HepG2 (cell line): ENCODE measurements at regions not wholly inside any gene's neighbourhood (a gene's known extent, or its start where the extent isn't known, plus 50 kb on each side); places are given as distances from the start of the nearest gene placed in this dataset.
"Not testable (repeated sequence)": the region's sequence is repeated elsewhere in the genome, so short reads cannot be mapped to it uniquely, and the experiment has no call there.

ENCODE experiments used
- ATAC-seq: fragments of 200-7000 bp; cut with Tn5 transposase; 3 replicates; pipeline ENCODE4 v1.9.1; 2020; ENCODE audit warnings: mild to moderate bottlenecking, moderate library complexity
- BruUV-seq: library from RNA; stranded (reverse); fragments of 400-500 nt; replicated peaks from 2 replicates; lab custom pipeline; 2021; lab: Mats Ljungman, UMichigan
- CTCF ChIA-PET: fragments of 300-600 bp; formaldehyde crosslinking; extraction: SDS; loops from one replicate; lab custom pipeline; 2021; ENCODE audit warnings: low total read pairs, inconsistent platforms, low intra/inter-chr PET ratio; lab: Yijun Ruan, JAX
- POLR2A ChIA-PET: fragments of 350-600 bp; sonication (Branson Sonifier 250); formaldehyde crosslinking; loops from one replicate; lab custom pipeline; 2020; ENCODE audit warnings: antibody characterized with exemption, inconsistent platforms; lab: Yijun Ruan, JAX
- DNase-seq: peaks from one replicate; pipeline ENCODE4 v3.0.0-alpha.2; 2015; ENCODE audit warnings: low spot score
- FAIRE-seq: peaks from 3 replicates; lab custom pipeline; 2011; peaks lifted over from hg19 to GRCh38; lab: Jason Lieb, UNC
- H2AFZ ChIP-seq: one replicate; pipeline ENCODE4 v1.6.1; 2011; ENCODE audit warnings: low read length, inconsistent platforms
- H3K27ac ChIP-seq: fragments of 300-600 bp; 3 replicates; pipeline ENCODE4 v1.8.0; 2011; ENCODE audit warnings: mixed run types, mild to moderate bottlenecking, mixed read lengths, low read length, inconsistent platforms; ENCODE audit not compliant: insufficient read depth; ENCODE audit errors: extremely low read length
- H3K27me3 ChIP-seq, 2 experiments: fragments of 200-600 bp in 1 of 2; 2 replicates in 1 of 2; 3 replicates in 1 of 2; pipeline versions ENCODE4 v1.6.0 to v1.8.0; 2011; ENCODE audit warnings: low read length in 2 of 2, mild to moderate bottlenecking in 2 of 2, moderate library complexity in 2 of 2, inconsistent platforms in 1 of 2; ENCODE audit not compliant: insufficient read depth in 2 of 2, control insufficient read depth in 1 of 2
- H3K36me3 ChIP-seq, 2 experiments: fragments of 200-600 bp in 1 of 2; replicated peaks in 1 of 2; 2 replicates in 1 of 2; 3 replicates in 1 of 2; pipeline versions ENCODE4 v1.5.1 to v1.8.0; 2011; ENCODE audit warnings: low read length in 2 of 2, inconsistent platforms in 1 of 2; ENCODE audit not compliant: insufficient read depth in 2 of 2, control insufficient read depth in 1 of 2
- H3K4me1 ChIP-seq: 2 replicates; pipeline ENCODE4 v1.5.1; 2012; ENCODE audit warnings: low read length, inconsistent platforms; ENCODE audit not compliant: insufficient read depth
- H3K4me2 ChIP-seq: 2 replicates; pipeline ENCODE4 v1.6.0; 2011; ENCODE audit warnings: low read depth, low read length, inconsistent platforms
- H3K4me3 ChIP-seq, 3 experiments: fragments of 200-600 bp in 1 of 3; sonication (generic), shearing (Covaris generic) in 1 of 3; replicated peaks in 1 of 3; 2 replicates each; pipeline ENCODE4 v1.5.1; 2011 to 2016; ENCODE audit warnings: low read length in 3 of 3, inconsistent platforms in 2 of 3, low read depth in 2 of 3, mild to moderate bottlenecking in 2 of 3, control low read depth in 1 of 3, mixed read lengths in 1 of 3; ENCODE audit not compliant: insufficient read depth in 1 of 3
- H3K79me2 ChIP-seq: one replicate; pipeline ENCODE4 v1.6.1; 2011; ENCODE audit warnings: low read length, inconsistent platforms; ENCODE audit not compliant: insufficient read depth
- H3K9ac ChIP-seq: 2 replicates; pipeline ENCODE4 v1.6.0; 2011; ENCODE audit warnings: mild to moderate bottlenecking, low read depth, low read length, inconsistent platforms; ENCODE audit not compliant: insufficient read depth
- H3K9me3 ChIP-seq: 2 replicates; pipeline ENCODE4 v1.5.1; 2012; ENCODE audit warnings: mild to moderate bottlenecking, low read length
- H4K20me1 ChIP-seq: 2 replicates; pipeline ENCODE4 v1.6.0; 2011; ENCODE audit warnings: inconsistent platforms, mild to moderate bottlenecking, low read length, moderate library complexity; ENCODE audit not compliant: insufficient read depth
- CCAR2 ChIP-seq: fragments of 200-400 bp; formaldehyde crosslinking; optimal IDR thresholded peaks from 2 replicates; pipeline ENCODE3; 2018; ENCODE audit warnings: low read depth, mild to moderate bottlenecking, low read length, moderate library complexity
- ETV6 ChIP-seq: sonication (generic); formaldehyde crosslinking; conservative IDR thresholded peaks from 2 replicates; pipeline ENCODE4 v1.4.0; 2020; ENCODE audit warnings: missing genetic modification reagents
- GLMP ChIP-seq: sonication (generic); formaldehyde crosslinking; IDR thresholded peaks from 2 replicates; pipeline ENCODE4 v1.9.0; 2021; ENCODE audit warnings: missing genetic modification reagents, mild to moderate bottlenecking, borderline replicate concordance
- HMG20A ChIP-seq: IDR thresholded peaks from 2 replicates; pipeline ENCODE4 v1.6.1; 2016; ENCODE audit warnings: borderline replicate concordance
- ONECUT2 ChIP-seq: sonication (generic); formaldehyde crosslinking; IDR thresholded peaks from 2 replicates; pipeline ENCODE4 v1.4.0; 2020; ENCODE audit warnings: missing genetic modification reagents
- SP4 ChIP-seq: sonication (generic); formaldehyde crosslinking; IDR thresholded peaks from 2 replicates; pipeline ENCODE4 v1.8.1; 2023; ENCODE audit warnings: mild to moderate bottlenecking, missing genetic modification reagents
- ZBTB7A ChIP-seq: sonication (generic); formaldehyde crosslinking; IDR thresholded peaks from 2 replicates; pipeline ENCODE4 v1.8.0; 2022; ENCODE audit warnings: mild to moderate bottlenecking, missing genetic modification reagents
- ZMYM4 ChIP-seq: sonication (generic); formaldehyde crosslinking; IDR thresholded peaks from 2 replicates; pipeline ENCODE4 v1.8.1; 2023; ENCODE audit warnings: mild to moderate bottlenecking, missing genetic modification reagents
- ZNF143 ChIP-seq: sonication (generic); formaldehyde crosslinking; IDR thresholded peaks from 2 replicates; pipeline ENCODE4 v1.4.0; 2020; ENCODE audit warnings: missing genetic modification reagents
- ZNF225 ChIP-seq: sonication (generic); formaldehyde crosslinking; IDR thresholded peaks from 2 replicates; pipeline ENCODE4 v1.4.0; 2020; ENCODE audit warnings: mild to moderate bottlenecking, missing genetic modification reagents
- WGBS: methylation state at CpG from one replicate; pipeline ENCODE4 v1.1.6; 2017; ENCODE audit warnings: low lambda C conversion rate; 5-methylcytosine and 5-hydroxymethylcytosine counted together
- in situ Hi-C: cut with HindIII; loops from 2 replicates; pipeline ENCODE4 v1.10.0; 2017; ENCODE audit warnings: low pct_unique_long_range_greater_than_20kb; ENCODE audit not compliant: extremely low pct_ligation_motif_present
- intact Hi-C: fragments of 100-400 bp; cut with micrococcal nuclease; formaldehyde crosslinking; loops from one replicate; pipeline ENCODE4 v1.10.0; 2022; ENCODE audit not compliant: unreplicated experiment

GRCh38 chr11:28792856-28793255 is 684.7 kb downstream of the METTL15 start:
- Histone ChIP-seq H3K79me2 (no peaks in the 10 kb centered on the region), H4K20me1 (no peaks in the 10 kb centered on the region), H2AFZ (no peak overlapping the region)
- DNase-seq: no peak
- ChIA-PET CTCF (no interaction called here), POLR2A (no interaction called here)
- in situ Hi-C loops: no loop called here
- no peak for TF ChIP-seq ZNF225 (CRISPR knock-in tag)
- TF ChIP-seq ONECUT2 (CRISPR knock-in tag): no peak
- no peak for TF ChIP-seq ZMYM4
- TF ChIP-seq HMG20A (CRISPR knock-in tag): no peak
- no peak for TF ChIP-seq SP4
- TF ChIP-seq ETV6 (CRISPR knock-in tag): no peak
- no peak for TF ChIP-seq ZNF143 (CRISPR knock-in tag)
- no peak for TF ChIP-seq ZBTB7A (CRISPR knock-in tag)
- no peak for TF ChIP-seq CCAR2
- no peak for TF ChIP-seq GLMP (CRISPR knock-in tag)
- TF ChIP-seq, all 625 proteins: peak for 0
- H3K9ac ChIP-seq: no peak overlapping the region
- no peak overlapping the region for H3K4me3 ChIP-seq
- H3K4me2 ChIP-seq: no peak overlapping the region
- no peak overlapping the region for H3K27ac ChIP-seq
- H3K9me3 ChIP-seq: no peaks in the 10 kb centered on the region
- H3K4me1 ChIP-seq: no peaks in the 10 kb centered on the region
- no peaks in the 10 kb centered on the region for H3K36me3 ChIP-seq
- no TSS peak for BruUV-seq
- WGBS: 0% methylated on average over 1 of the region's 2 CpGs
- intact Hi-C loops: no loop called here
- no peak for ATAC-seq
- no peaks in the 10 kb centered on the region for H3K27me3 ChIP-seq
- no peak for FAIRE-seq

GRCh38 chr11:28787897-28788296 is 679.7 kb downstream of the METTL15 start:
- DNase-seq, H3K27ac ChIP-seq, H4K20me1 ChIP-seq, CTCF ChIA-PET, BruUV-seq, H3K4me2 ChIP-seq, H3K4me3 ChIP-seq, H3K9ac ChIP-seq, FAIRE-seq, POLR2A ChIA-PET, H3K4me1 ChIP-seq, H3K9me3 ChIP-seq, in situ Hi-C loops, H3K79me2 ChIP-seq, H3K27me3 ChIP-seq, H3K36me3 ChIP-seq, H2AFZ ChIP-seq, intact Hi-C loops, ATAC-seq: not testable (repeated sequence)
- WGBS: 1% methylated on average over 2 of the region's 2 CpGs
